Neural progenitor cell (in vitro differentiated cells): ENCODE measurements at regions not wholly inside any gene's neighbourhood (a gene's known extent, or its start where the extent isn't known, plus 50 kb on each side); places are given as distances from the start of the nearest gene placed in this dataset.

ENCODE experiments used
- CTCF ChIP-seq: fragments of 200-600 bp; sonication (generic); IDR thresholded peaks from 2 replicates; pipeline ENCODE4 v1.5.1; 2017; ENCODE audit warnings: antibody characterized with exemption, mild to moderate bottlenecking
- EZH2 ChIP-seq: fragments of 200-600 bp; sonication (generic); IDR thresholded peaks from 2 replicates; pipeline ENCODE4 v1.6.1; 2017; ENCODE audit warnings: antibody characterized with exemption, mild to moderate bottlenecking, moderate library complexity

GRCh38 chr2:236658974-236659757 lies 89.5 kb downstream of the ACKR3 start:
- no peak for TF ChIP-seq CTCF
- TF ChIP-seq EZH2, result no peak
